Gastroesophageal sphincter (tissue), 4 donors: ENCODE measurements at regions not wholly inside any gene's neighbourhood (a gene's known extent, or its start where the extent isn't known, plus 50 kb on each side); places are given as distances from the start of the nearest gene placed in this dataset.
A peak's percentile ranks its signal among the peaks of the same experiment; 100 is the strongest.

Source experiments
- ATAC-seq: fragments of 150-250 bp; one replicate; pipeline ENCODE4 v1.9.1; 2016; ENCODE audit warnings: mild to moderate bottlenecking, moderate library complexity
- H3K27ac ChIP-seq, 4 donors: fragments of 200-600 bp; sonication (generic) in 3 of 4; 1 replicate in 3 of 4; 2 replicates in 1 of 4; pipeline ENCODE4 v1.5.1; 2016 to 2019
- H3K27me3 ChIP-seq: fragments of 200-600 bp; sonication (generic); one replicate; pipeline ENCODE4 v1.5.1; 2019
- H3K36me3 ChIP-seq, 2 donors: fragments of 200-600 bp; sonication (generic); one replicate each; pipeline ENCODE4 v1.5.1; 2019; ENCODE audit warnings: control low read depth in 1 of 2
- H3K4me1 ChIP-seq, 3 donors: fragments of 200-600 bp; sonication (generic); 1 replicate in 2 of 3; 2 replicates in 1 of 3; pipeline ENCODE4 v1.5.1; 2016 to 2019; ENCODE audit warnings: control low read depth in 2 of 3
- H3K4me3 ChIP-seq, 2 donors: fragments of 200-600 bp; sonication (generic); one replicate each; pipeline ENCODE4 v1.5.1; 2019; ENCODE audit warnings: mild to moderate bottlenecking in 1 of 2, moderate library complexity in 1 of 2
- H3K9me3 ChIP-seq, 3 donors: fragments of 200-600 bp; sonication (generic); one replicate each; pipeline ENCODE4 v1.5.1; 2017 to 2019; ENCODE audit warnings: control low read depth in 2 of 3
- CTCF ChIP-seq, 4 experiments: fragments of 200-600 bp in 2 of 4; fragments of 450-650 bp in 2 of 4; sonication (generic) in 1 of 4; IDR thresholded peaks; one replicate each; pipeline ENCODE4 v1.5.1; 2017 to 2019; ENCODE audit warnings: antibody characterized with exemption in 4 of 4, mild to moderate bottlenecking in 2 of 4, moderate library complexity in 2 of 4
- EP300 ChIP-seq: sonication (generic); formaldehyde crosslinking; IDR thresholded peaks from one replicate; pipeline ENCODE4 v1.6.1; 2017; ENCODE audit warnings: antibody characterized with exemption, mild to moderate bottlenecking
- POLR2A ChIP-seq, 2 donors: fragments of 450-650 bp; IDR thresholded peaks; one replicate each; pipeline ENCODE4 v1.6.1; 2017; ENCODE audit warnings: antibody characterized with exemption in 2 of 2, mild to moderate bottlenecking in 2 of 2, moderate library complexity in 1 of 2
- POLR2AphosphoS5 ChIP-seq: sonication (generic); formaldehyde crosslinking; IDR thresholded peaks from one replicate; pipeline ENCODE4 v1.6.1; 2017; ENCODE audit warnings: antibody characterized with exemption
- WGBS, 2 donors: methylation state at CpG; one replicate each; pipeline ENCODE4 v1.1.5; 2018; ENCODE audit warnings: low coverage in 1 of 2; 5-methylcytosine and 5-hydroxymethylcytosine counted together

GRCh38 chr20:22746957-22747356 is 162.6 kb upstream of the FOXA2 start:
- WGBS, 2 donors, result 89 to 90% methylated on average over 2 to 5 of the region's 5 CpGs
- ATAC-seq, result no peak
- H3K27me3 ChIP-seq, result no peaks in the 10 kb centered on the region
- no peak overlapping the region for H3K4me3 ChIP-seq
- no peak for TF ChIP-seq CTCF (IDR thresholded peaks at IDR 0.05)
- TF ChIP-seq POLR2A (IDR thresholded peaks at IDR 0.05), result no peak
- TF ChIP-seq POLR2AphosphoS5, result no peak
- no peak for TF ChIP-seq EP300
- H3K27ac ChIP-seq, result no peak overlapping the region
- H3K36me3 ChIP-seq, result no peaks in the 10 kb centered on the region
- H3K4me1 ChIP-seq, result peaks cover 0 to 7% (median 0%) of the 10 kb centered on the region in 3 donors
- peaks cover 0 to 7% (median 0%) of the 10 kb centered on the region in 3 donors for H3K9me3 ChIP-seq

GRCh38 chr20:22752324-22752723 is 168.0 kb upstream of the FOXA2 start:
- WGBS, 2 donors, result no CpG with 5 or more reads among the region's 1 CpG
- no peak for ATAC-seq
- H3K36me3 ChIP-seq, result no peaks in the 10 kb centered on the region
- H3K27me3 ChIP-seq, result no peaks in the 10 kb centered on the region
- H3K27ac ChIP-seq, result no peak overlapping the region
- TF ChIP-seq EP300 (no peak), POLR2AphosphoS5 (no peak), CTCF (IDR thresholded peaks at IDR 0.05) (no peak), POLR2A (IDR thresholded peaks at IDR 0.05) (no peak)
- no peaks in the 10 kb centered on the region for H3K9me3 ChIP-seq
- H3K4me3 ChIP-seq, result no peak overlapping the region
- no peaks in the 10 kb centered on the region for H3K4me1 ChIP-seq

- Histone ChIP-seq H3K4me1 (peaks cover 0 to 2% (median 0%) of the 10 kb centered on the region in 3 donors), H3K9me3 (no peaks in the 10 kb centered on the region), H3K27ac (no peak overlapping the region), H3K4me3 (no peak overlapping the region), H3K36me3 (no peaks in the 10 kb centered on the region), H3K27me3 (no peaks in the 10 kb centered on the region)
- no peak for TF ChIP-seq POLR2AphosphoS5
- TF ChIP-seq CTCF (IDR thresholded peaks at IDR 0.05), result no peak
- TF ChIP-seq EP300, result no peak
- no peak for TF ChIP-seq POLR2A (IDR thresholded peaks at IDR 0.05)
- WGBS, 2 donors, result 63 to 85% methylated on average over 2 to 6 of the region's 10 CpGs
- no peak for ATAC-seq
Measured at GRCh38 chr20:22757424-22758183, 173.2 kb upstream of the FOXA2 start.

GRCh38 chr20:22758815-22759214 is 174.4 kb upstream of the FOXA2 start:
- TF ChIP-seq POLR2A (IDR thresholded peaks at IDR 0.05) (no peak), EP300 (no peak), CTCF (IDR thresholded peaks at IDR 0.05) (no peak), POLR2AphosphoS5 (no peak)
- no peak overlapping the region for H3K27ac ChIP-seq

GRCh38 chr20:22762576-22763256 is 178.3 kb upstream of the FOXA2 start:
- ATAC-seq, result no peak
- no peaks in the 10 kb centered on the region for H3K36me3 ChIP-seq
- peak overlapping the region in 1 of 4 donors; percentile 63 for H3K27ac ChIP-seq
- no peak overlapping the region for H3K4me3 ChIP-seq
- TF ChIP-seq CTCF (IDR thresholded peaks at IDR 0.05) (no peak), POLR2A (IDR thresholded peaks at IDR 0.05) (no peak), POLR2AphosphoS5 (no peak), EP300 (no peak)
- H3K27me3 ChIP-seq, result peaks cover 8% of the 10 kb centered on the region
- 65 to 68% methylated on average over 4 to 5 of the region's 6 CpGs for WGBS, 2 donors
- H3K9me3 ChIP-seq, result no peaks in the 10 kb centered on the region
- peaks cover 0 to 15% (median 0%) of the 10 kb centered on the region in 3 donors for H3K4me1 ChIP-seq

More at GRCh38 chr20:22758815-22759214, 174.4 kb upstream of the FOXA2 start:
- H3K36me3 ChIP-seq, result no peaks in the 10 kb centered on the region
- no peak overlapping the region for H3K4me3 ChIP-seq
- 35 to 88% methylated on average over 2 to 3 of the region's 3 CpGs for WGBS, 2 donors
- peaks cover 0 to 14% (median 0%) of the 10 kb centered on the region in 3 donors for H3K4me1 ChIP-seq
- no peaks in the 10 kb centered on the region for H3K27me3 ChIP-seq
- H3K9me3 ChIP-seq, result no peaks in the 10 kb centered on the region
- no peak for ATAC-seq
